ENCODE measurements at regions not wholly inside any gene's neighbourhood (a gene's known extent, or its start where the extent isn't known, plus 50 kb on each side); places are given as distances from the start of the nearest gene placed in this dataset.

- TF ChIP-seq REST (IDR thresholded peaks at IDR 0.05; ENCODE audit: low read depth, low read length): no peak
Measured at GRCh38 chr3:17990390-17990789, 248.0 kb upstream of the TBC1D5 start (continued).

GRCh38 chr3:17986348-17986816 lies 244.0 kb upstream of the TBC1D5 start:
- Histone ChIP-seq H2AFZ (ENCODE audit: low read depth) (no peak overlapping the region), H3K9ac (no peak overlapping the region), H3K9me2 (no peaks in the 10 kb centered on the region), H3K9me3 (no peaks in the 10 kb centered on the region), H3K79me2 (ENCODE audit: insufficient read depth) (no peaks in the 10 kb centered on the region), H3K36me3 (replicated peaks in 1 of 2; ENCODE audit: control insufficient read depth in 1 of 2, insufficient read depth in 2 of 2, low read length in 1 of 2) (no peaks in the 10 kb centered on the region), H3K4me3 (ENCODE audit: low read depth in 2 of 2, low read length in 1 of 2) (no peak overlapping the region), H3K27ac (ENCODE audit: low read depth in 2 of 2, low read length in 1 of 2) (no peak overlapping the region), H3K4me1 (ENCODE audit: control insufficient read depth in 1 of 2, insufficient read depth in 2 of 2, low read depth in 1 of 2, low read length in 1 of 2) (no peaks in the 10 kb centered on the region; a peak in 1 of 4 replicates), H3K4me2 (no peak overlapping the region), H3K27me3 (ENCODE audit: insufficient read depth) (no peaks in the 10 kb centered on the region; the same call in 1 of the 2 replicates), H4K20me1 (ENCODE audit: insufficient read depth) (no peaks in the 10 kb centered on the region), H3F3A (replicated peaks; ENCODE audit: insufficient read depth) (no peaks in the 10 kb centered on the region)
- WGBS (ENCODE audit: low lambda C conversion rate): 51% methylated on average over 2 of the region's 2 CpGs
- ChIA-PET CTCF (no interaction called here), POLR2A (no interaction called here)
- no peak for TF ChIP-seq USF2 (IDR thresholded peaks at IDR 0.05; ENCODE audit: borderline replicate concordance, low read depth, low read length)
- TF ChIP-seq RFX5 (IDR thresholded peaks at IDR 0.05; ENCODE audit: low read length): no peak
- TF ChIP-seq GABPA (IDR thresholded peaks at IDR 0.05; ENCODE audit: low read depth): no peak
- TF ChIP-seq FOXM1 (IDR thresholded peaks at IDR 0.05; ENCODE audit: low read depth): no peak
- no peak for TF ChIP-seq RCOR1 (IDR thresholded peaks at IDR 0.05; ENCODE audit: low read length)
- TF ChIP-seq MXI1 (IDR thresholded peaks at IDR 0.05; ENCODE audit: low read depth, low read length): no peak
- no peak for TF ChIP-seq EZH2phosphoT487 (IDR thresholded peaks at IDR 0.05; ENCODE audit: borderline replicate concordance, low read depth)
- TF ChIP-seq PBX3 (IDR thresholded peaks at IDR 0.05): no peak
- TF ChIP-seq IRF3 (IDR thresholded peaks at IDR 0.05; ENCODE audit: low read depth, low read length): no peak
- TF ChIP-seq NFIC (IDR thresholded peaks at IDR 0.05; ENCODE audit: borderline replicate concordance): no peak
- no peak for DNase-seq

All from SK-N-SH (cell line).